ENCODE measurements at regions not wholly inside any gene's neighbourhood (a gene's known extent, or its start where the extent isn't known, plus 50 kb on each side); places are given as distances from the start of the nearest gene placed in this dataset.

GRCh38 chr20:58595167-58595566 is 55.9 kb upstream of the STX16 start:
- no peak for DNase-seq (ENCODE audit: low read depth)
- TF ChIP-seq CTCF (conservative IDR thresholded peaks at IDR 0.05; ENCODE audit: low read depth, low read length): no peak
- H3K4me3 ChIP-seq (ENCODE audit: low read depth, low read length): no peak overlapping the region

GRCh38 chr20:58593880-58594638 is 57.0 kb upstream of the STX16 start:
- DNase-seq (ENCODE audit: low read depth): no peak
- H3K4me3 ChIP-seq (ENCODE audit: low read depth, low read length): no peak overlapping the region

GRCh38 chr20:58592076-58592695 is 58.9 kb upstream of the STX16 start:
- TF ChIP-seq CTCF (conservative IDR thresholded peaks at IDR 0.05; ENCODE audit: low read depth, low read length): no peak
- no peak for DNase-seq (ENCODE audit: low read depth)
- H3K4me3 ChIP-seq (ENCODE audit: low read depth, low read length): no peak overlapping the region

More at GRCh38 chr20:58593880-58594638, 57.0 kb upstream of the STX16 start:
- TF ChIP-seq CTCF (conservative IDR thresholded peaks at IDR 0.05; ENCODE audit: low read depth, low read length): no peak

- no peak overlapping the region for H3K4me3 ChIP-seq (ENCODE audit: low read depth, low read length)
- TF ChIP-seq CTCF (conservative IDR thresholded peaks at IDR 0.05; ENCODE audit: low read depth, low read length): no peak
- no peak for DNase-seq (ENCODE audit: low read depth)
Measured at GRCh38 chr20:58590679-58591473, 60.2 kb upstream of the STX16 start.

- TF ChIP-seq CTCF (conservative IDR thresholded peaks at IDR 0.05; ENCODE audit: low read depth, low read length): no peak
- H3K4me3 ChIP-seq (ENCODE audit: low read depth, low read length): no peak overlapping the region
- no peak for DNase-seq (ENCODE audit: low read depth)
Measured at GRCh38 chr20:58587467-58587866, 63.6 kb upstream of the STX16 start.

- H3K4me3 ChIP-seq (ENCODE audit: low read depth, low read length): no peak overlapping the region
- DNase-seq (ENCODE audit: low read depth): no peak
- TF ChIP-seq CTCF (conservative IDR thresholded peaks at IDR 0.05; ENCODE audit: low read depth, low read length): no peak
Measured at GRCh38 chr20:58586565-58587093, 64.5 kb upstream of the STX16 start.

Data from choroid plexus epithelial cell (primary cell).